Cerebellar cortex (tissue), 1 donor: ENCODE measurements at regions not wholly inside any gene's neighbourhood (a gene's known extent, or its start where the extent isn't known, plus 50 kb on each side); places are given as distances from the start of the nearest gene placed in this dataset.
"Not testable (repeated sequence)": the region's sequence is repeated elsewhere in the genome, so short reads cannot be mapped to it uniquely, and the experiment has no call there.

ENCODE experiments used
- DNase-seq: peaks from one replicate; pipeline ENCODE4 v3.0.0-alpha.2; 2015; ENCODE audit warnings: low spot score

- no peak for DNase-seq
Observed at GRCh38 chr2:58432491-58433170, 191.5 kb upstream of the FANCL start.

GRCh38 chr2:58429014-58429875 is 188.1 kb upstream of the FANCL start:
- no peak for DNase-seq

- no peak for DNase-seq
Observed at GRCh38 chr2:58428096-58429013, 187.2 kb upstream of the FANCL start.

- DNase-seq = no peak
Observed at GRCh38 chr2:58427572-58428095, 186.5 kb upstream of the FANCL start.

DNA sequence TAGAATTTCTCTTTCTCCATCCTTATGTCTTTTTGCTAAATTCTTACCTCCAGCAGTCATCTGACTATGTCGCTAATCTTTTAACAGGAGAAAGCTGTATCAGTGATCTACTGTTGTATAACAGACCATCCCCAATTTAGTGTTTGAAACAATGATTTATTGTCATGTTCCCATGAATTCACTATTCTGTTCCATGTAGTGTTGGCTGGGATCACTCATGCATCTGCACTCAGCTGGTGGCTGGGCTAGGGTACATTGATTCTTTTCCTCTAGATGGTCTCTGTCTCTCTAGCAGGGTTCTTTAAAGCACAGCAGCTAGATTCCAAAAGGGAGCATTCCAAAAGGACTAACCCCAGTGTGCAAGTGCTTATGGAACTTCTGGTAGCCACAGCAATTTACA is 184.2 kb upstream of the FANCL start:
- no peak for DNase-seq

DNA sequence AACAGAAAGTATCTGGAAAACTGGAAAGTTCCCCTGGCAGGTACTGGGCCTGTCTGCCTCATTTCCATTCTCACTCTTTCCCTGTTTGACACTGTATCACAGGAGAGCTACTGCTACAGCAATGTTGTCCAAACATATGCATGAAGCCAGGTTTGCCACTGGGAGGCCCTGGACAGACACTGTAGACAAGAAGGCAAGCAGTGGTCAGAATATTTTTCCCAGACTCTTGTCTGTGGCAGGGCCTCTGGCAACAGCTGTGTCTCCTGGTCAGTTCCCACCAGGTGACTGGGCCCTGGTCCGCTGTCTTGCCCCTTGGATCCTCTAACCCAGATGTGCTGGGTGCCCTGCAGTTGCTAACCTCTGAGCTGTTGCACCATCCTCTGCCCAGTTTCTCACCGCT is 178.9 kb upstream of the FANCL start:
- DNase-seq = no peak

- no peak for DNase-seq
Observed at GRCh38 chr2:58416696-58417095, 175.6 kb upstream of the FANCL start.

- no peak for DNase-seq
Observed at GRCh38 chr2:58414506-58414905, 173.4 kb upstream of the FANCL start.

DNA sequence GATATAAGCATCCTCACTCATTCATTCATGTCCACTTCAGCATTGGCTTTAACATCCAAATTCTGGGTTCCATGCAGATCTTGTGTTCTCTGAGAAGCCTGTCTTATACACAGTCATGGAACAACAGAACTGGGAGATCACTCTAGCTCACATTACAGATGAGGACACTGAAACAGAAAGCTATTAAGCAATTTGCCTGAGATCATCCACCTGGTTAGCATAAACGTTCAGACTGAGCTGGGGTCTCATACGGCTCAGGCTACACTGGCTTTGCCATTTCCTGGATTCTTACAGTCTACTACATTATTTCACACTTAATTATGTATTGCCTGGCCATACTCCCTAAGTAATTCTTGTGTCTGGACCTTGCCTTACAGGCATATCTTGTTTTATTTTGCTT is 169.4 kb upstream of the FANCL start:
- DNase-seq = no peak

DNA sequence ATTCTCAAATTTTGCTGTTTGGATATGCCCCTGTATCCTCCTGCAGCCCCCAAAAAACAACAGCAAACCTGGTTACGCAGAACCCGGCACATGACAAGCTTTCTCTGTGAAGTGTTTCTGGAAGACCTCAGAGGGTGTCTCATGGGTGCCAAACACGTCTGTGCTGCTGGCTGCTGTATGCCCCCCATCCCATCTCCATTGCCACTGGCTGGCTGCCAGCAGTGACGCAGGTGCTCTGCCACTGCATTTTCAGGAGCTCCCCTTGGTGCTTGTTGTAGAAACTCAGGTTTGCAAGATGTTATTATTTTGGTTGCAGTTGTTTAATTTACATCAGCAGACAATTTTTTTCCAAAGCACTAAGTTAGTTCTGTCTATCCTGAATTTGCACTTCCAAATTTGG is 166.4 kb upstream of the FANCL start:
- DNase-seq = no peak

GRCh38 chr2:58405341-58405740 is 164.2 kb upstream of the FANCL start:
- no peak for DNase-seq

GRCh38 chr2:58401936-58402335 is 160.8 kb upstream of the FANCL start:
- DNase-seq = no peak

- no peak for DNase-seq
Observed at GRCh38 chr2:58398406-58398805, 157.3 kb upstream of the FANCL start.

- DNase-seq = no peak
Observed at GRCh38 chr2:58387701-58388100, 146.6 kb upstream of the FANCL start.

- not testable (repeated sequence) for DNase-seq
Observed at GRCh38 chr2:58386904-58387303, 145.8 kb upstream of the FANCL start.

DNA sequence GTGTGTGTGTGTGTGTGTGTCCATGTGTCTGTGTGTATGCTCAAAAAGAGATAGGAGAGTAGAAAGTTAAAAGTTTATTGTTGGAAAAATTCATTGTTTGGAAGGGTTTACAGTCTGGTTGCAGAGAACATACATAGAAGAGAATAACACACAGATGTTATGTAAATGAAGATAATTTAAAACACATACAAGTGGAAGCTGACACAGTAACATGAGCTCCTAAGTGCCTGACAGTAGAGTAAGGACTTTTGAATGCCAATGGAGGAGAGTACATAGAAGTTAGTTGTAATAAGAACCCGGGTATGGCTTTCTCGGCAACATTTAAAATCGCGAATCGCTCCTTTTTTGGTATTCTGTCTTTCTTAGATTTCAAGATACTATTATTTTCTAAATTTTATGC is 137.0 kb upstream of the FANCL start:
- DNase-seq = no peak

- no peak for DNase-seq
Observed at GRCh38 chr2:58377181-58377580, 136.1 kb upstream of the FANCL start.

GRCh38 chr2:58376592-58376991 is 135.5 kb upstream of the FANCL start:
- no peak for DNase-seq

GRCh38 chr2:58369594-58369993 is 128.5 kb upstream of the FANCL start:
- no peak for DNase-seq

DNA sequence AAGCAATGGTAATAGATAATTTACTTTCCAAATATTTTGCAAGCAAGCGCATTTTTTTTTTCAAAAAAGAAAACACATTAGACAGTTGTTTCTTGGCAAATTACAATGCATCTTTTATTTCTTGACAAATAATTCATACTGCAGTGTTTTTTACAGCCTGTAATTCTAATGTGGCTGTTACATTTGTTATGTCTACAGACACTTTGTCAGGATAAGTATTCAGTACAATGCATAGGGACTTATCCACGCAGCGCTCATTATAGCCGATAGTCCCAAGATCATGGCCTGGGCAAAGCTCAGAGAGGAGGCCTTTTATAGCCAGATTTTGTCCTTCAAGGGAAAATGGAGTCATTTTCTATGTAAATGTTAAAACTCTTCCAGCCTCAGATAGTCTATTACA is 123.0 kb upstream of the FANCL start:
- no peak for DNase-seq

DNA sequence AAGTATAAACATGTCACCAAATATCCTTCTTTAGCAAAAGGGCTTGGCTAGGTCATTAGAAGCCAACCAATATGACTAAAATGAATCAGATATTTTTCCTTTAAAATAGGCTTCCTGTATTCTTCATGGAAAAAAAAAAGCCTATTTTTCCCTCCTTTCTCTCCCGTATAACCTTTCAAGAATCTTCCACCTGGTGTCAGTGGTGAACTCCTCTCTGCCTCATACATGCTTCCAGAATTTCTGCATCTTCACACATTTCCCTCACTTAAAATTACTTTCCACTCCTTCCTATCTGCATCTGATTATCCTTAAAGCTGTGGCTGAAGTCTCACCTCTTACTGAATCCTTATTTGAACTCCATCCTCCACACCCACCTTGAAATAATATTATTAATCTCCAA is 116.9 kb upstream of the FANCL start:
- no peak for DNase-seq

GRCh38 chr2:58357521-58357920 is 116.4 kb upstream of the FANCL start:
- no peak for DNase-seq
